ENCODE measurements at regions not wholly inside any gene's neighbourhood (a gene's known extent, or its start where the extent isn't known, plus 50 kb on each side); places are given as distances from the start of the nearest gene placed in this dataset.
A peak's percentile ranks its signal among the peaks of the same experiment; 100 is the strongest.

- Histone ChIP-seq H3K9me3 (replicated peaks; ENCODE audit: control insufficient read depth, insufficient read depth, low read length) (no peaks in the 10 kb centered on the region), H3K27ac (ENCODE audit: insufficient read depth, low read depth, low read length) (peak overlapping the region; percentile 81), H3K4me3 (replicated peaks in 1 of 3; ENCODE audit: insufficient read depth in 1 of 3, low read depth in 1 of 3, low read length in 3 of 3) (no peak overlapping the region), H3K4me1 (ENCODE audit: control insufficient read depth, extremely low read depth, insufficient read depth, low read length) (peaks cover 22% of the 10 kb centered on the region), H3K27me3 (ENCODE audit: control insufficient read depth in 2 of 2, insufficient read depth in 2 of 2, low read length in 2 of 2) (no peaks in the 10 kb centered on the region), H3K4me2 (ENCODE audit: insufficient read depth, low read length) (peak overlapping the region; percentile 40), H3K9ac (replicated peaks; ENCODE audit: extremely low read depth, insufficient read depth, low read length) (no peak overlapping the region), H3K36me3 (ENCODE audit: control insufficient read depth in 2 of 2, extremely low read depth in 1 of 2, insufficient read depth in 2 of 2, low read length in 2 of 2) (no peaks in the 10 kb centered on the region), H2AFZ (ENCODE audit: low read depth, low read length) (no peak overlapping the region), H3K79me2 (ENCODE audit: control insufficient read depth, insufficient read depth, low read length) (no peaks in the 10 kb centered on the region), H3K9me1 (replicated peaks; ENCODE audit: control insufficient read depth, extremely low read depth, insufficient read depth, low read length) (no peaks in the 10 kb centered on the region), H4K20me1 (replicated peaks; ENCODE audit: control insufficient read depth, extremely low read depth, insufficient read depth, low read length) (no peaks in the 10 kb centered on the region)
- TF ChIP-seq MAX (IDR thresholded peaks at IDR 0.05; ENCODE audit: insufficient read depth, insufficient read length) (no peak), MYC (IDR thresholded peaks at IDR 0.05; ENCODE audit: low read depth, low read length) (no peak), FOS (IDR thresholded peaks at IDR 0.05; ENCODE audit: borderline replicate concordance, insufficient read depth, low read length) (peak; percentile 78), POLR2AphosphoS5 (IDR thresholded peaks at IDR 0.05; ENCODE audit: insufficient read depth, low read depth, low read length) (peak; percentile 29), EZH2 (IDR thresholded peaks at IDR 0.05; ENCODE audit: borderline replicate concordance, low read depth, low read length, severe bottlenecking) (no peak), CTCF (IDR thresholded peaks at IDR 0.05; ENCODE audit: extremely low read depth in 1 of 2, insufficient read depth in 1 of 2, low read depth in 1 of 2, low read length in 2 of 2) (no peak), JUN (IDR thresholded peaks at IDR 0.05; ENCODE audit: borderline replicate concordance, insufficient read depth, insufficient read length, low read depth) (peak; percentile 74), POLR2A (IDR thresholded peaks at IDR 0.05; ENCODE audit: low read depth, low read length) (no peak), GATA2 (IDR thresholded peaks at IDR 0.05; ENCODE audit: insufficient read depth, insufficient read length, low read depth, low read length) (peak; percentile 93)
- DNase-seq (ENCODE audit: low read depth, low spot score) (peak; percentile 85), FAIRE-seq (peak; percentile 75)
- no TSS peak for BruUV-seq (replicated peaks)
- CTCF ChIA-PET, result interaction anchor here (0.5 to 1.5 kb wide), 10 partner anchors 9 to 192 kb away, joined by 3 to 5 read pairs (median 4); no protein-coding TSS in a partner anchor
- POLR2A ChIA-PET, result interaction anchor here (1.0 kb wide), 1 partner anchor 39 kb away, joined by 4 read pairs; no protein-coding TSS in a partner anchor
- intact Hi-C loops (cut with micrococcal nuclease), result no loop called here
- dilution Hi-C loops (cut with MboI; ENCODE audit: extremely low pct_ligation_motif_present, low sequenced_read_pairs), result no loop called here
Measured at GRCh38 chr6:154613137-154613676, 102.7 kb upstream of the CNKSR3 start.

Measured in endothelial cell of umbilical vein (primary cell).